PC-9 (cell line): ENCODE measurements at regions not wholly inside any gene's neighbourhood (a gene's known extent, or its start where the extent isn't known, plus 50 kb on each side); places are given as distances from the start of the nearest gene placed in this dataset.

Experiments used
- CTCF ChIP-seq: fragments of 200-600 bp; sonication (generic); conservative IDR thresholded peaks from 2 replicates; pipeline ENCODE4 v1.6.1; 2017; ENCODE audit warnings: mixed run types, antibody characterized with exemption, mild to moderate bottlenecking, moderate library complexity
- EZH2 ChIP-seq: fragments of 200-600 bp; sonication (generic); IDR thresholded peaks from 2 replicates; pipeline ENCODE4 v1.8.0; 2017; ENCODE audit warnings: antibody characterized with exemption, low read depth

GRCh38 chr5:98031926-98032325, 741.5 kb upstream of the RGMB start:
- TF ChIP-seq CTCF = no peak
- no peak for TF ChIP-seq EZH2
